Embryonic facial prominence (tissue), 1 donor: ENCODE measurements at regions not wholly inside any gene's neighbourhood (a gene's known extent, or its start where the extent isn't known, plus 50 kb on each side); places are given as distances from the start of the nearest gene placed in this dataset.

Experiments used
- DNase-seq: peaks from one replicate; pipeline ENCODE4 v3.0.0-alpha.2; 2016; ENCODE audit errors: extremely low spot score

DNA sequence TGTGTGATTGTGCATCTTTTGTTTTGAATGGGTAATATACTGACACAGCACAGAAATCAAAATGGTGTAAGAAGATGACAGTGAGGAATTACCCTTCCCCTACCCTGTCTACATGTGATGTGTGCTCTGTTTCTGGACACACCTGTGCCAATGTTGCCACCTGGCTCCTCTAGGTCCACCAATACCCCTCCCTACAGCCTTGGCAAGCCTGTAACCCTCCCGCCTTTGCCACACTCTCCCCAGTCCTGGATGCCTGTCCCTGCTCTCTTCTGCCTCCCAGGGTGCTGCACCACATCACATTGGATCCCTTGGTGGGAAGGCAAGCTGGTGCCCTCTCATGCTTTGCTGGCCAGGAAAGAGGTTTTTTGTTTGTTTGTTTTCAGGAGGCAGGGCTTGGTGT is 289.5 kb upstream of the N4BP1 start:
- DNase-seq: no peak

DNA sequence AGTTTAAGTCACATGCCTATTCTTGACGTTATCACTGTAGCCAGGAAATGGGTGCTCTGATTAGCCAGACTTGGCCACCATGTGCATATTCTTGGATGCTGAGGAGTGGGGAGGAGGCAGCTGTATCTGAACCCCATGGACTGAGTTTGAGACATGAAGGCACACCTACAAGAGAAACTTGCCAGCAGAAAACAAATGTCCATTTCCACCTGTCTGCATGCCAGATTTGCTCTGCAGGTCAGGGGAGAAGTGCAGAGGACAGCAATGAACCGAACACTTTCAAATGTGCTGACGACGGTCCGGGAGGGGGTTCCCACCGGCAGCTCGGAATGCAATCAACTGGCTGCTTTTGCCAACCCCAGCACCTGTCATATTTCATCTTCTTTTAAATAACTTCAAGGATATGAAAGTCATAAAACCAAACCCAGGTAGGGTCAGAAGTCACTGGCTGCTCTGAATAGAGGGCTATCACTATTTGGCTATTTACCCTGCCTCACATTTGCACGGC is 287.8 kb upstream of the N4BP1 start:
- no peak for DNase-seq

DNA sequence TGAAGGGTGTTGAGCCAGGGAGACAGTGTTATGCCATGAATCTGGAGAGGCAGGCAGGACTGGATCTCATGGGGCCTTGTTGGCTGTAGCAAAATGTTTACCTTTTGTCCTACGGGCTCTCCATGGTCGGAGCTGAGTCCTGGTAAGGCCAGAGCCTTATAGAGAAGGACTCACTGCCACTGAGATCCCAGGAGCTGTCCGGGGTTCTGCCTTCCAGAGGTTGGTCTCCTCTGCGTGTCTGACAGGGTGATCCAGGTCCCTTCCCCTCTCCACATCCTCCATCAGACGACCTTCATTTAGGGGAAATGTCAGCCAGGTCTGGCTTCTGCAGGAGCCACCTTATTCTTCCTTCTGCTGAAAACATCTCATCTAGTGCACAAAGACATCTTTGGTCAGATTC is 285.2 kb upstream of the N4BP1 start:
- no peak for DNase-seq

DNA sequence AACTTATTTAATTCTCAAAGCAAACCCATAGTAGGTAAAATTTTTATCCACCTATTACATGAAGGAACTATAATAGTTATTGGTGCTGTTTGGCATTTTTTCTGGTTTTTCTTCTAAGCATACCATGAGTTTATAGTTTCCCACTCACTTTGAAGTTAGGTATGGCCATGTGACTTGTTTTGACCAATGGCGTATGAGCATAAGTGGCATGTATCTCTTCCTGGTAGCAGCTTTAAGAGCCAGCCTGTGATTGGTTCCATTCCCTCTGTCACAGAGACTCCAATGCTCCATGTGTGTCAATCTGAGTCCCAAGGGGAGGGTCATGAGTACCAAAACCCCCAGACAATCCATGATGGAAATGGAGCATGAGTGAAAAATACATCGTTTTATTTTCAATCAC is 282.9 kb upstream of the N4BP1 start:
- no peak for DNase-seq

DNA sequence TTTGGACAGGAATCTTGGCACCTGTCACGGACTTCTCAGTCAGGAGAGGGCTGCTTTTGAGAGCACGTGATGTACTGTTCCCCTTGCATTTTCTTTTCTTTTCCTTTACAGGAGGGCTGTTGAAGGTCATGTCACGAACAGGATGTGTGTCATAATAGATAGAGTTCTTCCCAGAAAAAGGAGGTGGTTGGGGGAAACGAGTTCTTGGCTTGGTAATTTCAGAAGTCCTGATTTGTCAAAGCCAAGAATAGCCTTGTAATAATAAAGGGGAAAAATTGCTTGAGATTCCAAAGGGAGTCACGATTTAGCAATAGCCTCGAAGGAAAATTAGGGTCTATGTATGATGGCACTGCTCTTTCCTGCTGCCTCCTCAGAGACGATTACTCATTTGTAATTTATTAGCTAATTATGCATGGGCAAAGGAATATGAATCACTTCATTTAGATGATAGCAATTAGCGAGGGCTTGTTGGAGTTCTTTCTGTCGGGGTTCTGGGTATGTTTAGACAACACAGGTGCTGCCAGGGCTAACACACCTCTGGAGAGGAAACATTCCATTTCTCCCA is 277.7 kb upstream of the N4BP1 start:
- no peak for DNase-seq

DNA sequence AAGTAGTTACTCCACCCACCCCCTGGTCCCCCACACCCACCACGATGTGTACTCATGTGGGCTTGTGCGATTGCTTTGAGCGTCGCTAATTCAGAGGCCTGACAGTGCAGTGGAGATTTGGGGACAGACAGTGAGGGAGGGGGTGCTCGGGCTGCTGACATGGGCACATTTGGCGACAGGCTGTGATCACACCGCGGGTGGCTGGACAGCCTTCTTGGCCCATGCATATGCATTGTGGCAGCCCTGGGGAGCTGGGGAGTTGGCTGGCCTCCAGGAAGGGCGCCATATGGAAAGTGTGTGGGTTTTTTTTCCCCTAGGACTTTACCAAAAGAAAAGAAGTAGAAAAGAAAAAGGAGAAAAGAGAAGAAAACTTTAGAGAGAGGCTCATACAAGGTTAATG is 275.5 kb upstream of the N4BP1 start:
- no peak for DNase-seq

DNA sequence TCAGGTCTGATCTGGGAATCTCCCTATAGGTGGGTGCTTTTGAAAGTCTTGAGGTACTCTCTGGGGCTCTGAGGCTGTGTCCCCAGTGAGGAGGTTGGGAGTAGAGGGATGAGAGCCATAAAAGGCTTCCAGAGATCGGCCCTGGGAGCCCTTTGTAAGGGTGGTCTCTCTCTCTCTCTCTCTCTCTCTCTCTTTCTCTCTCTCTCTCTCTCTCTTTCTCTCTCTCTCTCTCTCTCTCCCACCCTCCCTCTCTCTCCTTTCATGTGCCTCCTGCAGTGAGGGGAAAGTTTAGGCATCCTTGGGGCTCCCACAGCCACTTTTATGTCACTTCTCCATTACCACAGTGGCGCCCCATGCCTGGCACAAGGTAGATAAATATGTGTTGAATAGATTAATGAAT is 271.3 kb upstream of the N4BP1 start:
- DNase-seq: no peak

DNA sequence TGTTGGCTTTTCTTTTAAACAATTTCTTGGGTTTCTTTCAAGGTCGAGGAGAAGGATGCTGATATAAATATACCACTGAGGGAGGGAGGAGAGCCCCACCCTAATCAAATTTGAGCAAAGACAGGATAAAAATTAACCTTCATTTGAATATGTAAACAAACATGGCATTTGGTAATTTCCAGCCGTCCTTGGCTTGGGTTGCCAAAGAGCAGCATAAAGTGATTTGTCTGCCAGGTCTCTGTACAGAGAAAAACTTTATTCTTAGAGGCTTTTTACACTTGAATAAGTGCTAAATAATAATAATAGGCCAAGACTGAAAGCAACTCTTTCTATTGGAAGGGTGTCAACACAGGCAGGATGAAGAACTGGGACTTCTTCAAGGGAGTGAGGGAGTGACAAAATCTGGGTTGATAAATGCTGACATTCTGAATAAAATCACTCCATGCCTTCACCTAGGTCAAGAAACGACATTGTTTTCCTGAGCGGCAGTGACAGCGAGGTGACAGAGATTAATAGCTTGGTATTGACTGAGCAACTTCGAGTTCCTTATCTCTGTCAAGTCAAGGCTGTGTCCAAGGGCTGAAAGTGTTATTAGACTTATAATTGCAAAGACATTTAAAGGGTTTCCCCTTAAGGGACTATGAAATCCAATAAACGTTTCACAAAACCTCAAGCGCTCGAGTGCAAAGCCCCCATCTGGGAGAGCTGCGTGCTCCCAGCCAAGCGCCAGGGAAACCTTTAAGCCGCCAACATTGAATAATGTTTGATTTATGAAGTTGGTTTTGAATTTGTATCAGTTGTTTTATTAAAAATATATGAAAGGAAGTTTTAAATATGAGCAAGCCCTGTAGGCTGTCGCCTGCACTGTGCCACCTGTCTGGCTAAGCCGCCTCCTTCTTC is 269.5 kb upstream of the N4BP1 start:
- no peak for DNase-seq

DNA sequence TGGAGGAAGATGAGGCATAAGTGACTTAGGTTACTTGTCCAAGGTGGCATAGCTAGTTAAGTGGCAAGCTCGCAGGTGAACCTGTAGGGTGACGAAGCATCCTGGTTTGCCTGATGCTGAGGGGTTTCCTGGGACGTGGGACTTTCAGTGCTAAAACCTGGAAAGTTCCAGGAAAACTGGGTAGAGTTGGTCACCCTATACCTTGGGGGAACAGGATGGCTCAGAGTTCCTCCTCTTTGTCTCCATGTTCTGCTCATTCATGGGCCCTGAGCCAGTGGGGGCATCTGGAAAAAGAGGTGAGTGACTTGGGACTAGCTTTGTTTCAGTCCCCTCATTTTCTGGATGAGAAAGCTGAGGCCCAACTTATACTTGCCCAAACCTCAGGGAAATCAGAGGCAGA is 268.0 kb upstream of the N4BP1 start:
- DNase-seq: no peak

DNA sequence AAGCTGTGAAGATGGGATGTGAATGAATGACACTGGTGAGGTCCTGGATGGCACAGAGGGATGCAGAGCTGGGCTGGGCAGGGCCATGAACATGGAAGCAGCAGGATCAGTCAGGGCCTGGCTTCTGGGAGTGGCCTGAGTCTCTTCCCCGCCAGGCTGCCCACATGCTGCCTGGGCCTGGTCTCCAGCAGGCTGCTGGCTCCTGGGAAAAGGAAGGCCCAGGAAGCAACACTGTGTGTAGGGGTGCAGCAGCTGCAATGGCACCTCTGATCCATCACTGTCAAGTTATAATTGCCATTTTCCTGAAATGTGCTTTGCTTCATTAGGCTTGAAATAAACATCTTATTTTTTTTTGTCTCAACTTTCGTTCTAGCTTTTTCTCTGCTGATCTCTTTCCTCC is 260.2 kb upstream of the N4BP1 start:
- no peak for DNase-seq

DNA sequence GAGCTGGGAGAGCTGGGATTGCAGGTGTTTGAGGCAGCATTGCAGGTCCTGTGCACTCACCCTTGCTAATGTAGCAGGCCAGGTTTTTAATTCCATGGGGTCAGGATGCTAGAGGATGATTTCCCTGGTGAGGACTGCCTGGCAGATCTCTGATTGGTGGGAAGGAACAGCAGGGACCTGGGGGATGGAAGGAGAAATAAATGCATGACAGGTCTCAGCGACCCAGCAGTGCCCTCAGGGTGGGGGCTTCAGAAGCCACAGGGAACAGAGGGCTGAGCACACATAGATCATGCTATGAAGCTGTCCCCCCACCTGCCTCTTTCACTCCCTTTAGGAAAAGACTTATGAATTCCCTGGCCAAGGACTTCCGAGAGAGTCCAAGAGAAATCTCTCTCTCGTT is 255.5 kb upstream of the N4BP1 start:
- no peak for DNase-seq

DNA sequence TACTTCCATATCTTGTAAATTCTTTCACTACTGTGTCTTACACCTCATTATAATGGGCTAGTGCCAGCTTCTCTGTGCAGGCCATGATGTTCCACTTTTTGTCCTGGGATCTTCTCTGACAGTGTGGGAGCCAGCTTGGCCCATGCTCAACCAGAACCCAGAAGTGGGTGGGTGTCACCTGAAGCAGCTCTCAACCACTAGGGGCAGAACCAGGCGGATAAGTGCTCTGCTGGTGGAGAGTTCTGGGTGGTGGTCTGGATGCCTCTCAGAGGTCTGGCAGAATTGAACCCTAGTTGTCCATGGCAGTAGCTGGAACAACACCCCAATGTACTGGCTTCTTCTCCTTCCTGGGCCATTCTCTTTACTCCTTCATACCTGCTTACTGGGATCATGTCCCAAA is 254.1 kb upstream of the N4BP1 start:
- DNase-seq: no peak

DNA sequence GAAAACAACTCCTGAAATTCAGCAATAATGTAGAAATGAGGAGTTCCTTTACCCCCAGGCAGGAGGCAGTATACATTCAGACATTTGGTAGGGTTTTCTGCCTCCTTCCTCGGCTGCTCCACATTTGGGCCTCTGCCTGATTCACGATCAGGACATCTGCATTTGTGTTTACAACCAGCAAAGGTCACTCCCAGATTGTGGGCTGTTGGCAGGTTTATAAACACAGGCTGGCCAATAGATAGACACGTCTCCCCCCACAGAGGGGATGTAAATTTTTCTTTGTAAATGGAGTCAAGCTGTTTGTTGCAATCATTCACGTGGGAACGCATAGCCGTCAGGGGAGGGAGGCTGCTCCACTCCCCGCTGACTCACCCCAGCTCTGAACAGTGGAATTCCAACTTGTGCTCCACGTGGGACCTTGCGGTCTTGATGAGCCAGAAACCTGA is 252.1 kb upstream of the N4BP1 start:
- DNase-seq: no peak

DNA sequence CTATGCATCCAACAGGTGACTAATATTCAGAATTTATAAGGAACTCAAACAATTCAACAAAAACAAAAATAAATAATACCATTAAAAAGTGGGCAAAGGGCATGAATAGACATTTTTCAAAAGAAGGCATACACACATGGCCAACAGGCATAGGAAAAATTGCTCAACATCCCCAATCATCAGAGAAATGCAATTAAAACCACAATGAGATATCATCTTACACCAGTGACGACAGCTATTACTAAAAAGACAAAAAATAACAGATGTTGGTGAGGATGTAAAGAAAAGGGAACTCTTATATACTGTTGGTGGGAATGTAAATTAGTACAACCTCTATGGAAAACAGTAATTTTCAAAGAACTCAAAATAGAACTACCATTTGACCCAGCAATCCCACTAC is 250.4 kb upstream of the N4BP1 start:
- DNase-seq: no peak

DNA sequence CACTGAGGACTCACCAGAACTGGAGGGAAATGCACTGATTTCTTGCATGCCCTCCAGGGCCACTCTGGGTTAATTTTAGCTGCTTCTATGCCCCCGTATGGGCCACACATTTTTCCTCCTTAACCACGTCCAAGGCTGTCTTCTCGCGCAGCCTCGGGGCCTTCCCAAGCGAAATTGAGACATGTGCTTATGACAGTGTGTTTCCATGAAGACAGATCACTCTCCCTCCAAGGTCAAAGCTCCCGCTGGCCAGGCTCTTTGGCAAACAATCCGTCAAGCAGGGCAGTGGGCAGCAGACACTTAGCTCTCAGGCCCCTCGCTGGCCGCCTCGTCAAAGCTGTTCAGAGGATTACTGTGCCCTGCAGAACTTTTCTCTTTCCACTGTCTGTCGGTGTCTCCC is 243.0 kb upstream of the N4BP1 start:
- DNase-seq: no peak

DNA sequence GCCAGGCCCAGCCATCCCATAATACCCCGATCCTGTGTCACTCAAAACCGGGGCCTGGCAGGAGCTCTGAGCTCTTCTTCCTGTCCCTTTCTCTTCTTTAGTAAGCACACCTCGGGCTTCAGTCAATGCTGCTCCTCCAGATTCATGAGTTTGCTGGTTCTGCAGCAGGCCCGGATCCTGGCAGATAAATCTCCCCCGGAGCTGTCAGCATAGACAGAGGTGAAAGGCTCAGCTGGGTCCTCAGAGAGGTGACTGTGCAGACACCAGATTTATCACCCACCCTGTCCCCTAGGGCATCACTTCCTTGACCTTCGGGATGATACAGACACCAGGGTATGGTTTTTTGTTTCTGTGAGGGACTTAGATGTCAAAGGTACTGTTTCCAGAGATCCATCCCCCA is 242.5 kb upstream of the N4BP1 start:
- DNase-seq: no peak

DNA sequence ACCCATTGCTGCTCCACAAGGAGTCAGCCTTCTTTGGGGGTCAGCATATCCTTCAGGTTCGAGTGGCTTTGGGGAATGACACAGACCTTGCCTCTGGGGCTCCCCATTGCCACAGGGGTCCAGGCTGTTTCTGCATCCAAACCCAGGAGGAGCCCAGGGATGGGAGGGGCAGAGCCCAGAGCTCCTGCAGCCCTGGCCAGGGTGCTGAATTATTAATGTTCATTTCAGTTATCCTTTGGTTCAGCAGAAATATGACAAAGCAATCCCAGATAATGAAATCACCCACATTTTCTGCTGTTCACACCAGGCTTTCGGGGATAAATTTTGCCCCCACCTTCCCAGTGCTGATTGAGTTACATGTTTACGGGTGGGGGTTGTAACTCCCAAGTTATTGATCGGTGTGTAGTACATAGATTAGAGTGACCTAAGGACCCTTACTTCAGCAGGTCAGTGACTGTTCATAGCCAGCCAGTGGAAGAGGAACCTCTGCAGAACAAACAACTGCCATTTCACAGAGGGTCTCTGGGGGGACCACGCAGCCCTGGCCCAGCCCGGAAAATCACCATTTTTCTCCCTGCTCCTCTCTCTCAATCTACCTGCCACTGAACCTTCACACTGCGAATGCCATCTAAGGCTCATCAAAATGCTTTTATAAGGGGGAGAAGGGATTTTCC is 240.3 kb upstream of the N4BP1 start:
- no peak for DNase-seq

DNA sequence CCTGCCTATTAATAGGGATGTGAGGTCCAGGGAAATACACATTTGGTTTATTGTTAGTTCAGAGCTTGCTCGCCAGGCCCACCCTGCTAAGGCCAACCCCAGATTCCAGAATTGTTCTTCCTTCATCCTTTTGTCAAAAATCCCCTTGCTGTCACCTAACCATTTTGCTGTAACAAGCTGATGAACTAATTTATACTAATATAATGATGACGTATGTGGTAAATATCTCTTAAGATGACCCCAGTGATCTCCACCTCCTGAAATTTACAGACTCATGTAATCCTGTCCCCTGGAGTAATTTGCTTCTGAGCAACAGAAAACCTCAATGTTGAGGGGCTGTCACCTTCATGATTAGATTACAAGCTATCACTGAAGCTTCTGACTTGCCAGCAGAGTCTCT is 236.3 kb upstream of the N4BP1 start:
- DNase-seq: no peak

DNA sequence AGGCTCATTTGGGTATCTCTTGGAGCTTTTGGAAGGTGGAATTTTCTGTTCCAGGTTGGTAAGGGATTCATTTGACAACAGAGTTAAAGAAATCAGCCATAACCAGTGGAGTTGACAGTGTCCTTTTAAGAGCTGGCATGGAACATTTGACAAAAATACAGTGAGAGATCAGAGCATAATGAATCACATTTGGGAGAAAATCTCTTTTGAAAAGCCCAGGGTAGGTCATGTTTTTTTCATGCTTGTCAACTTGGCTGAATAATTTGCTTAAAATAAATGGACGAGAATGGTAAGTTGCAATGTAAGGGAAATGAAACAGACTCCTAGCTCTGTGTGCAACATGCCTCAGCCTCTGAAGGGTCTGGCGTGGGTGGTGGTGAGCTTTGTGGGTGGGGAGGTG is 235.3 kb upstream of the N4BP1 start:
- no peak for DNase-seq

DNA sequence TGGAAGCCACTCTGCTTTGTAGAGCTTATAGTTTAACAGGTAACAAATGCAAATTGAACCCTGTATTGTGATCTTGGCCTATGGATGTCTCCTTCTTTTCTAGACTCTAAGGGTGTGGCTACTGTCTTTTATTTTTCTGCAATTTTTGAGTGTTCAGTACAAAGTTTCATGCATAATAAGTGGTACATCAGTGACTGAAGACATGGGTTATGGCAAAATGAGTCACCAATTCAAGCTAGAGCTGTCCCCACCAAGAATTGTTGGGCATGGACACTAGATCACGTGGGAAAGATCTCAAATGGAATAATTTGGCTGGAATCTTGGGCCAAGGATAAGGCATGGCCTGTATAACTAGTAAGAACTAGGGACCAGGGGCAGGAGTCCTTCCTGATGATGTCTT is 228.4 kb upstream of the N4BP1 start:
- no peak for DNase-seq

DNA sequence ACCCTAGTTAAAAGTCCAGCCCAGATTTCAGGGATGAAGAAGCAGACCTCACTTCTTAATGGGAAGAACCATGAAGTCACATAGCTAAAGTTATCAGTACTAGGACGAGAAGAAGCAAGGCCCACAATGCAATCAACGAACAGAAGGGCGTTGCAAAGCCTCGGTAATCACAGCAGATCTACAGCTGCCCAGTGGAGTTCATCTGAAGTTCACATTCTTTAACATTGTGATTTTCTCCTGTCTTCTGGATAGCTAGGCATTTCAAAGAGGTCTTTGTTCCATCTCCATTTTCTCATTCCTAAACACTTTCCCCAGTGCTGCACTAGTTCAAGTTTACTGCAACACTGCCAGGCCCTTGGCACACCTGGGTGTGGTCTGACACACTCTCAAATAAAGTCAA is 226.7 kb upstream of the N4BP1 start:
- DNase-seq: no peak

DNA sequence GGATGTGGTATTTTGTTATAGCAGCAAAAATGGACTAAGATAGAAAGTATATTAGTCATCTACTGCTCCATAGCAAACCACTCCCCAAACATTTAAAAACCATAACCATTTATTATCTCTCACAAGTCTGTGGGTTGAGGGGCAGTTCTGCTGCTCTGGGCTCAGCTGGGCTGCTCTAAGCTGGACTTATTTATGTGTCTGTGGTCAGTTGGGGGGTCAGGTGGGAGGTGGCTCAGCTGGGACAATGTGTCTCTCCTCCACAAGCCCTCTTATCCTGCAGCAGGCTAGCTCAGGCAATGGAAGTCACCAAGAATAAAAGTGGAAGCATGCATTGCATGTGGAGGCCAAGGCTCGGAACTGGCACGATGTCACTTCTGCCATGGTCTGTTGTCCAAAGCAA is 226.1 kb upstream of the N4BP1 start:
- DNase-seq: no peak

DNA sequence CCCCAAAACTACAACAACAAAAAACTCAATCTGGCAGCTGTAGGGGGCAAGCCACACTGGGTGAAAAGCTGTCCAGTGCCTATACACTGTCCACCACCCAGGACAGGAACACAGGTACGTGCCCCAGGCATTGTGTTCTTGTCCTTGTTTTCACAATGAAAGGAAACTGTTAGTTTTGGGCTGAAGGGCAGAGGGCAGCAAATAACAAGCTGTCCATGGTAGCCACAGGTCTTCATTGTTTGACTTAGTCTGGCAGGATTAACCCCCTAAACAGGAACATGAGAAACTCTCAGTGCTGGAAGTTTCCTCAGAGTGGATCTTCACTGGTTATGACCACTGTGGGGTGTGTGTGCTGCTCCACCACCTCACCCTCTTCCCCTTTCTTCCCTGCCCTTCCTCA is 224.6 kb upstream of the N4BP1 start:
- no peak for DNase-seq
